Neural cell (in vitro differentiated cells): ENCODE measurements at regions not wholly inside any gene's neighbourhood (a gene's known extent, or its start where the extent isn't known, plus 50 kb on each side); places are given as distances from the start of the nearest gene placed in this dataset.

Source experiments
- H2AFZ ChIP-seq: fragments of 200-600, 300-800 bp; sonication (generic), shearing (Covaris generic); 2 replicates; pipeline ENCODE4 v1.6.0; 2014; ENCODE audit warnings: low read depth, mild to moderate bottlenecking, antibody characterized with exemption, low read length, moderate library complexity
- H3F3A ChIP-seq: fragments of 200-600 bp; shearing (Covaris generic); 2 replicates; pipeline ENCODE4 v1.6.1; 2016; ENCODE audit warnings: mild to moderate bottlenecking, moderate library complexity, mixed read lengths, antibody characterized with exemption, low read length; ENCODE audit not compliant: insufficient read depth, poor library complexity, severe bottlenecking
- H3K27ac ChIP-seq: fragments of 200-600, 300-800 bp; sonication (generic), shearing (Covaris generic); 2 replicates; pipeline ENCODE4 v1.5.1; 2014; ENCODE audit warnings: mild to moderate bottlenecking, low read length, moderate library complexity
- H3K27me3 ChIP-seq: fragments of 300-800, 200-600 bp; sonication (generic), shearing (Covaris generic); 2 replicates; pipeline ENCODE4 v1.6.0; 2014; ENCODE audit warnings: mild to moderate bottlenecking, low read depth, low read length, moderate library complexity; ENCODE audit not compliant: insufficient read depth
- H3K36me3 ChIP-seq: fragments of 300-800, 200-600 bp; sonication (generic), shearing (Covaris generic); 2 replicates; pipeline ENCODE4 v1.5.1; 2014; ENCODE audit warnings: mild to moderate bottlenecking, antibody characterized with exemption, low read length, moderate library complexity; ENCODE audit not compliant: insufficient read depth
- H3K4me2 ChIP-seq: fragments of 300-800, 200-600 bp; sonication (generic), shearing (Covaris generic); 2 replicates; pipeline ENCODE4 v1.6.0; 2014; ENCODE audit warnings: mild to moderate bottlenecking, low read length
- H3K4me3 ChIP-seq: fragments of 300-800, 200-600 bp; sonication (generic), shearing (Covaris generic); 2 replicates; pipeline ENCODE4 v1.5.1; 2014; ENCODE audit warnings: mild to moderate bottlenecking, low read length, moderate library complexity
- H3K79me2 ChIP-seq: fragments of 200-600 bp; shearing (Covaris generic); replicated peaks from 2 replicates; pipeline ENCODE4 v1.6.0; 2014; ENCODE audit warnings: mild to moderate bottlenecking, low read length, moderate library complexity; ENCODE audit not compliant: insufficient read depth
- H3K9ac ChIP-seq: fragments of 300-800, 200-600 bp; sonication (generic), shearing (Covaris generic); 2 replicates; pipeline ENCODE4 v1.6.1; 2016; ENCODE audit warnings: mild to moderate bottlenecking, low read length, mixed read lengths
- H3K9me2 ChIP-seq: fragments of 200-600 bp; shearing (Covaris generic); 2 replicates; pipeline ENCODE4 v1.6.1; 2016; ENCODE audit warnings: mild to moderate bottlenecking, low read length, mixed read lengths; ENCODE audit not compliant: insufficient read depth
- H3K9me3 ChIP-seq: fragments of 200-600, 300-800 bp; sonication (generic), shearing (Covaris generic); 2 replicates; pipeline ENCODE4 v1.6.1; 2016; ENCODE audit warnings: mild to moderate bottlenecking, mixed run types, low read length, moderate library complexity, mixed read lengths
- H4K20me1 ChIP-seq: fragments of 200-600 bp; shearing (Covaris generic); 2 replicates; pipeline ENCODE4 v1.6.1; 2016; ENCODE audit warnings: mild to moderate bottlenecking, mixed run types; ENCODE audit not compliant: insufficient read depth
- EP300 ChIP-seq: fragments of 450-650 bp; conservative IDR thresholded peaks from 2 replicates; pipeline ENCODE4 v1.6.1; 2014; ENCODE audit warnings: antibody characterized with exemption, mild to moderate bottlenecking, moderate library complexity; ENCODE audit not compliant: poor library complexity, severe bottlenecking
- EZH2 ChIP-seq: fragments of 200-600, 300-800 bp; shearing (Covaris generic), sonication (generic); IDR thresholded peaks from 2 replicates; pipeline ENCODE4 v1.6.1; 2014; ENCODE audit warnings: antibody characterized with exemption, low read length, borderline replicate concordance, mild to moderate bottlenecking; ENCODE audit not compliant: insufficient read depth, poor library complexity, severe bottlenecking
- MXI1 ChIP-seq: fragments of 450-650 bp; conservative IDR thresholded peaks from 2 replicates; pipeline ENCODE4 v1.6.1; 2014; ENCODE audit warnings: antibody characterized with exemption, mild to moderate bottlenecking; ENCODE audit not compliant: poor library complexity, severe bottlenecking
- POLR2AphosphoS5 ChIP-seq: IDR thresholded peaks from 2 replicates; pipeline ENCODE4 v1.6.1; 2012
- RAD21 ChIP-seq: fragments of 450-650 bp; conservative IDR thresholded peaks from 2 replicates; pipeline ENCODE4 v1.6.1; 2014; ENCODE audit warnings: antibody characterized with exemption, mild to moderate bottlenecking, moderate library complexity
- REST ChIP-seq: IDR thresholded peaks from 2 replicates; pipeline ENCODE4 v1.6.1; 2012; ENCODE audit warnings: borderline replicate concordance
- SMC3 ChIP-seq: fragments of 450-650 bp; conservative IDR thresholded peaks from 2 replicates; pipeline ENCODE4 v1.6.1; 2014; ENCODE audit warnings: antibody characterized with exemption, mild to moderate bottlenecking, moderate library complexity; ENCODE audit not compliant: poor library complexity
- TAF1 ChIP-seq: IDR thresholded peaks from 2 replicates; pipeline ENCODE4 v1.6.1; 2012; ENCODE audit warnings: low read depth
- TF ChIP-seq, protein P1 (sequence below): fragments of 450-650 bp; IDR thresholded peaks from 2 replicates; pipeline ENCODE4 v1.5.1; 2014; ENCODE audit warnings: antibody characterized with exemption, mild to moderate bottlenecking, moderate library complexity; ENCODE audit not compliant: poor library complexity, severe bottlenecking

GRCh38 chr4:147303873-147304229 lies 177.0 kb upstream of the EDNRA start:
- H3K36me3 ChIP-seq: no peaks in the 10 kb centered on the region
- H3K79me2 ChIP-seq: no peaks in the 10 kb centered on the region
- no peak overlapping the region for H3K27ac ChIP-seq
- no peak overlapping the region for H3K4me3 ChIP-seq
- no peak overlapping the region for H2AFZ ChIP-seq
- H4K20me1 ChIP-seq: no peaks in the 10 kb centered on the region
- H3K9me3 ChIP-seq: no peaks in the 10 kb centered on the region
- no peaks in the 10 kb centered on the region for H3F3A ChIP-seq
- no peaks in the 10 kb centered on the region for H3K27me3 ChIP-seq
- no peak for TF ChIP-seq TAF1
- TF ChIP-seq MXI1: no peak
- no peak for TF ChIP-seq SMC3
- TF ChIP-seq REST: no peak
- TF ChIP-seq POLR2AphosphoS5: no peak
- no peak for TF ChIP-seq EP300
- no peak for TF ChIP-seq EZH2
- TF ChIP-seq, protein P1, sequence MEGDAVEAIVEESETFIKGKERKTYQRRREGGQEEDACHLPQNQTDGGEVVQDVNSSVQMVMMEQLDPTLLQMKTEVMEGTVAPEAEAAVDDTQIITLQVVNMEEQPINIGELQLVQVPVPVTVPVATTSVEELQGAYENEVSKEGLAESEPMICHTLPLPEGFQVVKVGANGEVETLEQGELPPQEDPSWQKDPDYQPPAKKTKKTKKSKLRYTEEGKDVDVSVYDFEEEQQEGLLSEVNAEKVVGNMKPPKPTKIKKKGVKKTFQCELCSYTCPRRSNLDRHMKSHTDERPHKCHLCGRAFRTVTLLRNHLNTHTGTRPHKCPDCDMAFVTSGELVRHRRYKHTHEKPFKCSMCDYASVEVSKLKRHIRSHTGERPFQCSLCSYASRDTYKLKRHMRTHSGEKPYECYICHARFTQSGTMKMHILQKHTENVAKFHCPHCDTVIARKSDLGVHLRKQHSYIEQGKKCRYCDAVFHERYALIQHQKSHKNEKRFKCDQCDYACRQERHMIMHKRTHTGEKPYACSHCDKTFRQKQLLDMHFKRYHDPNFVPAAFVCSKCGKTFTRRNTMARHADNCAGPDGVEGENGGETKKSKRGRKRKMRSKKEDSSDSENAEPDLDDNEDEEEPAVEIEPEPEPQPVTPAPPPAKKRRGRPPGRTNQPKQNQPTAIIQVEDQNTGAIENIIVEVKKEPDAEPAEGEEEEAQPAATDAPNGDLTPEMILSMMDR: no peak
- TF ChIP-seq RAD21: no peak
- H3K9me2 ChIP-seq: no peaks in the 10 kb centered on the region
- H3K4me2 ChIP-seq: no peak overlapping the region
- no peak overlapping the region for H3K9ac ChIP-seq

GRCh38 chr4:147307896-147308674 lies 172.8 kb upstream of the EDNRA start:
- H3K27me3 ChIP-seq: no peaks in the 10 kb centered on the region
- no peaks in the 10 kb centered on the region for H3K36me3 ChIP-seq
- H3K4me3 ChIP-seq: no peak overlapping the region
- no peaks in the 10 kb centered on the region for H3F3A ChIP-seq
- H3K9me2 ChIP-seq: no peaks in the 10 kb centered on the region
- no peaks in the 10 kb centered on the region for H3K79me2 ChIP-seq
- no peak overlapping the region for H3K4me2 ChIP-seq
- TF ChIP-seq, protein P1: no peak
- no peak for TF ChIP-seq SMC3
- TF ChIP-seq REST: no peak
- TF ChIP-seq EP300: no peak
- no peak for TF ChIP-seq EZH2
- TF ChIP-seq RAD21: no peak
- TF ChIP-seq TAF1: no peak
- no peak for TF ChIP-seq POLR2AphosphoS5
- TF ChIP-seq MXI1: no peak
- no peak overlapping the region for H2AFZ ChIP-seq
- no peak overlapping the region for H3K27ac ChIP-seq
- no peaks in the 10 kb centered on the region for H3K9me3 ChIP-seq
- no peaks in the 10 kb centered on the region for H4K20me1 ChIP-seq
- no peak overlapping the region for H3K9ac ChIP-seq
